Upper lobe of right lung (tissue), 1 donor: ENCODE measurements at regions not wholly inside any gene's neighbourhood (a gene's known extent, or its start where the extent isn't known, plus 50 kb on each side); places are given as distances from the start of the nearest gene placed in this dataset.

Source experiments
- ATAC-seq: fragments of 200-7000 bp; cut with Tn5 transposase; one replicate; pipeline ENCODE4 v1.9.1; 2020; ENCODE audit warnings: mild to moderate bottlenecking, moderate library complexity
- DNase-seq: peaks from one replicate; pipeline ENCODE4 v3.0.0-alpha.2; 2020
- H3K27ac ChIP-seq: fragments of 200-600 bp; one replicate; pipeline ENCODE4 v1.8.0; 2022
- H3K27me3 ChIP-seq: fragments of 200-600 bp; one replicate; pipeline ENCODE4 v1.8.0; 2022; ENCODE audit warnings: mild to moderate bottlenecking
- H3K36me3 ChIP-seq: fragments of 200-600 bp; one replicate; pipeline ENCODE4 v1.8.0; 2022
- H3K4me1 ChIP-seq: fragments of 200-600 bp; one replicate; pipeline ENCODE4 v1.8.0; 2022
- H3K4me3 ChIP-seq: fragments of 200-600 bp; one replicate; pipeline ENCODE4 v1.8.0; 2022; ENCODE audit warnings: mild to moderate bottlenecking
- H3K9me3 ChIP-seq: fragments of 200-600 bp; one replicate; pipeline ENCODE4 v1.8.0; 2022
- CTCF ChIP-seq: fragments of 200-600 bp; IDR thresholded peaks from one replicate; pipeline ENCODE4 v1.8.0; 2022; ENCODE audit warnings: antibody characterized with exemption
- intact Hi-C: fragments of 100-400 bp; cut with DNase I; formaldehyde crosslinking; loops from one replicate; pipeline ENCODE4 v1.11.0; 2022
- donor health status: DM: no; HTN: yes; CAD: no; lungs with severe emphysema.

GRCh38 chr2:173819852-173820251 is 145.3 kb downstream of the SP3 start:
- Histone ChIP-seq H3K9me3 (no peaks in the 10 kb centered on the region), H3K27ac (no peak overlapping the region), H3K27me3 (no peaks in the 10 kb centered on the region), H3K4me1 (no peaks in the 10 kb centered on the region), H3K4me3 (no peak overlapping the region), H3K36me3 (no peaks in the 10 kb centered on the region)
- no peak for TF ChIP-seq CTCF
- DNase-seq (no peak), ATAC-seq (no peak)
- intact Hi-C loops, result no loop called here

- no peak for DNase-seq
- H3K9me3 ChIP-seq, result no peaks in the 10 kb centered on the region
- no peak for ATAC-seq
- no peak overlapping the region for H3K4me3 ChIP-seq
- no peak for TF ChIP-seq CTCF
- no peaks in the 10 kb centered on the region for H3K4me1 ChIP-seq
- H3K36me3 ChIP-seq, result no peaks in the 10 kb centered on the region
- H3K27ac ChIP-seq, result no peak overlapping the region
- intact Hi-C loops, result no loop called here
- no peaks in the 10 kb centered on the region for H3K27me3 ChIP-seq
These were observed 143.7 kb downstream of the SP3 start for GRCh38 chr2:173821451-173821850.

- no peak for ATAC-seq
- Histone ChIP-seq H3K27ac (no peak overlapping the region), H3K27me3 (no peaks in the 10 kb centered on the region), H3K4me1 (no peaks in the 10 kb centered on the region), H3K9me3 (no peaks in the 10 kb centered on the region), H3K36me3 (no peaks in the 10 kb centered on the region), H3K4me3 (no peak overlapping the region)
- TF ChIP-seq CTCF, result no peak
- no peak for DNase-seq
- intact Hi-C loops, result no loop called here
These were observed 142.2 kb downstream of the SP3 start for GRCh38 chr2:173822889-173823542.

- Histone ChIP-seq H3K4me3 (no peak overlapping the region), H3K4me1 (no peaks in the 10 kb centered on the region), H3K36me3 (no peaks in the 10 kb centered on the region), H3K27ac (no peak overlapping the region), H3K9me3 (no peaks in the 10 kb centered on the region), H3K27me3 (no peaks in the 10 kb centered on the region)
- intact Hi-C loops, result no loop called here
- ATAC-seq (no peak), DNase-seq (no peak)
- no peak for TF ChIP-seq CTCF
These were observed 141.6 kb downstream of the SP3 start for GRCh38 chr2:173823543-173823939.

- Histone ChIP-seq H3K27me3 (no peaks in the 10 kb centered on the region), H3K9me3 (no peaks in the 10 kb centered on the region), H3K36me3 (no peaks in the 10 kb centered on the region), H3K4me1 (peaks cover 15% of the 10 kb centered on the region), H3K4me3 (no peak overlapping the region), H3K27ac (no peak overlapping the region)
- DNase-seq (no peak), ATAC-seq (no peak)
- intact Hi-C loops, result no loop called here
- TF ChIP-seq CTCF, result no peak
These were observed 136.7 kb downstream of the SP3 start for GRCh38 chr2:173828189-173829142.
